Osteocyte (in vitro differentiated cells): ENCODE measurements at regions not wholly inside any gene's neighbourhood (a gene's known extent, or its start where the extent isn't known, plus 50 kb on each side); places are given as distances from the start of the nearest gene placed in this dataset.
A peak's percentile ranks its signal among the peaks of the same experiment; 100 is the strongest.

Experiments used
- DNase-seq: peaks from one replicate; pipeline ENCODE4 v3.0.0; 2021; ENCODE audit warnings: mixed read lengths; ENCODE audit not compliant: unreplicated experiment; ENCODE audit errors: extremely low spot score
- H3K27ac Mint-ChIP-seq: one replicate; pipeline ENCODE4 v1.8.0; 2021; ENCODE audit warnings: mild to moderate bottlenecking, mixed read lengths; ENCODE audit not compliant: unreplicated experiment
- H3K27me3 Mint-ChIP-seq: one replicate; pipeline ENCODE4 v1.8.0; 2021; ENCODE audit warnings: mixed read lengths; ENCODE audit not compliant: unreplicated experiment
- H3K36me3 Mint-ChIP-seq: one replicate; pipeline ENCODE4 v1.8.0; 2021; ENCODE audit warnings: mixed read lengths; ENCODE audit not compliant: unreplicated experiment
- H3K4me1 Mint-ChIP-seq: one replicate; pipeline ENCODE4 v1.8.0; 2021; ENCODE audit warnings: mixed read lengths; ENCODE audit not compliant: unreplicated experiment
- H3K4me3 Mint-ChIP-seq: one replicate; pipeline ENCODE4 v1.8.0; 2021; ENCODE audit warnings: mild to moderate bottlenecking, moderate library complexity, mixed read lengths; ENCODE audit not compliant: unreplicated experiment
- H3K9me3 Mint-ChIP-seq: one replicate; pipeline ENCODE4 v1.8.0; 2021; ENCODE audit warnings: mixed read lengths; ENCODE audit not compliant: unreplicated experiment
- TF ChIP-seq, protein P1 (sequence below): fragments of 200-600 bp; sonication (generic); IDR thresholded peaks from 2 replicates; pipeline ENCODE4 v1.5.0; 2021; ENCODE audit warnings: antibody characterized with exemption, mild to moderate bottlenecking, moderate library complexity

DNA sequence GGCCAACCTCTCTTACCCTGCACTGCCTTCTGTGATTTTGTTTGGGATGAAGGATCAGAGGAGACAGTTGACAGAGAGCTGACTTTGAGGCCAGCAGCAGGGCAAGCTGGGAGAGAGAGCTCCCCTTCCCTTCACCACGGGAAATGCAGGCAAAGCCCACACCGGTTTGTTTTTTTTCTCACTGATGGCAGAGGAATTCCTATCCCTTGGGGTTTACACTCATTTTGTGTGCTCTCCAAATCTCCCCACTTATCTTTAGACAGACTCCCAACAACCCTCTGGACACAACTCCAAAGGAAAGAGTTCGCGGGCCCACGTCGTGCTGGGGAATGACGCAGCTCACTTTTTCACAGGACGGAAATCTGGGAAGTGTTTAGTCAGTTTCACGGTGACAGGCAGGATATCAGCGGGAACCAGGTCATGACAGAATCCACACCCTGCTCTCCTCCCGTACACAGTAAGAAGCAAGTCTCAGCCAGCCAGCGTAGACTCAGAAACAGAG lies 68.3 kb upstream of the FAM171A1 start:
- no peak for DNase-seq
- TF ChIP-seq, protein P1, sequence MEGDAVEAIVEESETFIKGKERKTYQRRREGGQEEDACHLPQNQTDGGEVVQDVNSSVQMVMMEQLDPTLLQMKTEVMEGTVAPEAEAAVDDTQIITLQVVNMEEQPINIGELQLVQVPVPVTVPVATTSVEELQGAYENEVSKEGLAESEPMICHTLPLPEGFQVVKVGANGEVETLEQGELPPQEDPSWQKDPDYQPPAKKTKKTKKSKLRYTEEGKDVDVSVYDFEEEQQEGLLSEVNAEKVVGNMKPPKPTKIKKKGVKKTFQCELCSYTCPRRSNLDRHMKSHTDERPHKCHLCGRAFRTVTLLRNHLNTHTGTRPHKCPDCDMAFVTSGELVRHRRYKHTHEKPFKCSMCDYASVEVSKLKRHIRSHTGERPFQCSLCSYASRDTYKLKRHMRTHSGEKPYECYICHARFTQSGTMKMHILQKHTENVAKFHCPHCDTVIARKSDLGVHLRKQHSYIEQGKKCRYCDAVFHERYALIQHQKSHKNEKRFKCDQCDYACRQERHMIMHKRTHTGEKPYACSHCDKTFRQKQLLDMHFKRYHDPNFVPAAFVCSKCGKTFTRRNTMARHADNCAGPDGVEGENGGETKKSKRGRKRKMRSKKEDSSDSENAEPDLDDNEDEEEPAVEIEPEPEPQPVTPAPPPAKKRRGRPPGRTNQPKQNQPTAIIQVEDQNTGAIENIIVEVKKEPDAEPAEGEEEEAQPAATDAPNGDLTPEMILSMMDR: peak; percentile 64
- Mint-ChIP-seq H3K27ac (peak overlapping the region; percentile 90), H3K27me3 (no peaks in the 10 kb centered on the region), H3K9me3 (no peaks in the 10 kb centered on the region), H3K4me3 (peak overlapping the region; percentile 68), H3K4me1 (peaks cover 23% of the 10 kb centered on the region), H3K36me3 (no peaks in the 10 kb centered on the region)

DNA sequence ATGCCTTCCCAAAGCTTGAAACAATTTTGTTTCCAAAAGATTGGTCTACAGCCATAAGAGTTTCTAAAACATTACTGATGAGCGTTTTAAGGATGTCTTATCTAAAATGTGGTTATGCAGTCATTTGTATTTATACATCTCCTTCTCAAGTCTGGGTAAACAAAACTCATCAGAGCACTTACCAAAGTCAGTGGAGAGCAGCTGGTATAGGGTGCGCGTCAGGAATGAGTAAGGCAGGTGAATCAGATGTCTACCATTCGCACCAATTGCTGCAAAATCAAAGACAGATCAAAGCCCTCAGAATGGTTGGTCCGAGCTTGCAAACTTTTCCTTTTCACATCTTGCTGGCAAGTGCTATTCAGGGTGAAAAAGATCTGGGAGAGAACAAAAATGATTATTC lies 65.6 kb upstream of the FAM171A1 start:
- TF ChIP-seq, protein P1: no peak
- H3K27me3 Mint-ChIP-seq: no peaks in the 10 kb centered on the region
- no peak for DNase-seq
- H3K4me3 Mint-ChIP-seq: no peak overlapping the region
- H3K27ac Mint-ChIP-seq: no peak overlapping the region
- peaks cover 24% of the 10 kb centered on the region for H3K4me1 Mint-ChIP-seq
- no peaks in the 10 kb centered on the region for H3K36me3 Mint-ChIP-seq
- no peaks in the 10 kb centered on the region for H3K9me3 Mint-ChIP-seq

DNA sequence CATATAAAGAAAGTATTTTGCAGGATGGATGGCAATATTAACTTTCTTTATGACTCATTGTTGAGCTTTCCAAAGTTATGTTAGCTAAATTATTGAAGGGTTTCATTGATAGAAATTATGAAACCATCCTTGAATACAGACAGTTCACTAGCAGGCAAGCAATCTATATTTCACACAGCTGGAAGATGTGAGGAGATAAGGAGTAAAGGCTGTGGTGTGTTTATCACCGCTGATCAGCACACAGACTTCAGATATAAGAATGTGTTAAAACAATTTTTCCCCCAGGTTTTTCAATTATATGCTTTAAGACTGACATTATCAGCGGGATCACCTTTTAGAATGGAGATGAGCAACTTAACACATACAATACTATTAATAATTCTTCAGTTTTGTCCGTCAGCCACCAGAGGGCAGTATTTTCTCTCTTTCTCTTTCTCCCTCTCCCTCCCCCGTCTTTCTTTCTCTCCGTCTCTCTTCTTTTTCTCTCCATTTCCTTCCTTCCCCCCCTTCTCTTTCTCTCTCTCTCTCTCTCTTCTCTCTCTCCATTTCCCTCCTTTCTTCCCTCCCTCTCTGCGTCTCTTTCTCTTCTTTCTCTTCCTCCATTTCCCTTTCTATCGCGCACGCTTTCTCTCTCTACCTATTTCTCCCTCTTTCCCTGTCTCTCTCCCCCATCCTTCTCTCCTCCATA lies 62.9 kb upstream of the FAM171A1 start:
- TF ChIP-seq, protein P1: peak; percentile 80
- Mint-ChIP-seq H3K36me3 (no peaks in the 10 kb centered on the region), H3K27me3 (no peaks in the 10 kb centered on the region), H3K9me3 (no peaks in the 10 kb centered on the region), H3K27ac (peak overlapping the region; percentile 60), H3K4me3 (peak overlapping the region; percentile 75), H3K4me1 (peaks cover 12% of the 10 kb centered on the region)
- no peak for DNase-seq

- Mint-ChIP-seq H3K27ac (no peak overlapping the region), H3K4me3 (no peak overlapping the region), H3K36me3 (no peaks in the 10 kb centered on the region), H3K9me3 (no peaks in the 10 kb centered on the region), H3K27me3 (no peaks in the 10 kb centered on the region), H3K4me1 (peaks cover 11% of the 10 kb centered on the region)
- TF ChIP-seq, protein P1: no peak
- DNase-seq: no peak
Measured at GRCh38 chr10:15432266-15432665, 61.2 kb upstream of the FAM171A1 start.

- no peaks in the 10 kb centered on the region for H3K27me3 Mint-ChIP-seq
- H3K9me3 Mint-ChIP-seq: no peaks in the 10 kb centered on the region
- H3K4me3 Mint-ChIP-seq: no peak overlapping the region
Measured at GRCh38 chr10:15430969-15431771, 60.1 kb upstream of the FAM171A1 start.

More at GRCh38 chr10:15430969-15431771, 60.1 kb upstream of the FAM171A1 start:
- no peaks in the 10 kb centered on the region for H3K36me3 Mint-ChIP-seq
- H3K27ac Mint-ChIP-seq: no peak overlapping the region
- TF ChIP-seq, protein P1: no peak
- no peak for DNase-seq
- H3K4me1 Mint-ChIP-seq: peaks cover 11% of the 10 kb centered on the region
